HL-60 (cell line): ENCODE measurements at regions not wholly inside any gene's neighbourhood (a gene's known extent, or its start where the extent isn't known, plus 50 kb on each side); places are given as distances from the start of the nearest gene placed in this dataset.

Experiments used
- DNase-seq, 2 experiments: peaks; one replicate each; pipeline ENCODE4 v3.0.0-alpha.2; 2010 to 2020; ENCODE audit warnings: low read depth in 1 of 2, low spot score in 1 of 2
- H3K27ac ChIP-seq: fragments of 250-450 bp; sonication (Bioruptor Pico); replicated peaks from 2 replicates; pipeline ENCODE4 v1.5.1; 2020; ENCODE audit warnings: mild to moderate bottlenecking, moderate library complexity
- H3K27me3 ChIP-seq: fragments of 250-450 bp; sonication (Bioruptor Pico); 2 replicates; pipeline ENCODE4 v1.5.1; 2021; ENCODE audit warnings: mild to moderate bottlenecking, moderate library complexity; ENCODE audit not compliant: insufficient read depth, poor library complexity, severe bottlenecking
- H3K4me3 ChIP-seq: replicated peaks from 2 replicates; pipeline ENCODE4 v1.5.1; 2011; ENCODE audit warnings: mild to moderate bottlenecking, control low read depth, low read length; ENCODE audit not compliant: insufficient read depth
- GABPA ChIP-seq: IDR thresholded peaks from 2 replicates; pipeline ENCODE4 v1.6.1; 2012; ENCODE audit warnings: low read depth
- POLR2AphosphoS5 ChIP-seq: IDR thresholded peaks from 2 replicates; pipeline ENCODE4 v1.6.1; 2012; ENCODE audit warnings: low read depth
- SPI1 ChIP-seq: IDR thresholded peaks from 2 replicates; pipeline ENCODE4 v1.6.1; 2012; ENCODE audit warnings: low read depth, mild to moderate bottlenecking, borderline replicate concordance
- TF ChIP-seq, protein P1 (sequence below): IDR thresholded peaks from 2 replicates; pipeline ENCODE4 v1.6.1; 2012; ENCODE audit warnings: low read depth; ENCODE audit not compliant: insufficient replicate concordance
- TF ChIP-seq, protein P2 (sequence below): IDR thresholded peaks from one replicate; pipeline ENCODE4 v1.5.1; 2011; ENCODE audit warnings: low read length, control low read depth, inconsistent platforms; ENCODE audit not compliant: insufficient read depth

DNA sequence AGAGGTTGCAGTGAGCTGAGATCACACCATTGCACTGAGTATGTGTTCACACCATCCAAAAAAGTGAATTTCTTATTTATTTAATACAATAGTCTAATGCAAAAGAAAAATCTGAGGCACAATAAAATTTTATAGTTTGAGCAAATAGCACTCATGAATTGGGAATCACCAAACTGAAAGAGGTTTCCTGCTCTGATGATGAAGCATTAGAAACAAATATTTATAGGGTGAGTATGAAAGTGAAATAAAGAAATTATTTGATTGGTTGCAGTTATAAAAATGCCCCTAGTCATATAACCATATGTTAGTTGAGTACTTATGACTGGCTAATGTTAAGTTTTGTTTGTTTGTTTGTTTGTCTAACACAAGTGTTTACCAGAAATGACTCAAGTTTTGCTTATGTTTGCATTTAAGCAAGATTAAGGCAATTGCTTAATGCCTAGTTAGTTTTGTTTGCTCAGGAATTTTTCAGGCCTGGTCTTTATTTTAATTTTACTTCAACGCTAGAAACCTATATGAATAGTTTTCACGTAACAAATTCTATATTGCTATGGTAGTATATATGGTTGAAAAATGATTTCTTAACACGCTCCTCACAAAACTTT lies 151.5 kb upstream of the FAM83B start:
- Histone ChIP-seq H3K4me3 (no peak overlapping the region), H3K27me3 (no peaks in the 10 kb centered on the region), H3K27ac (no peak overlapping the region)
- TF ChIP-seq, protein P1, sequence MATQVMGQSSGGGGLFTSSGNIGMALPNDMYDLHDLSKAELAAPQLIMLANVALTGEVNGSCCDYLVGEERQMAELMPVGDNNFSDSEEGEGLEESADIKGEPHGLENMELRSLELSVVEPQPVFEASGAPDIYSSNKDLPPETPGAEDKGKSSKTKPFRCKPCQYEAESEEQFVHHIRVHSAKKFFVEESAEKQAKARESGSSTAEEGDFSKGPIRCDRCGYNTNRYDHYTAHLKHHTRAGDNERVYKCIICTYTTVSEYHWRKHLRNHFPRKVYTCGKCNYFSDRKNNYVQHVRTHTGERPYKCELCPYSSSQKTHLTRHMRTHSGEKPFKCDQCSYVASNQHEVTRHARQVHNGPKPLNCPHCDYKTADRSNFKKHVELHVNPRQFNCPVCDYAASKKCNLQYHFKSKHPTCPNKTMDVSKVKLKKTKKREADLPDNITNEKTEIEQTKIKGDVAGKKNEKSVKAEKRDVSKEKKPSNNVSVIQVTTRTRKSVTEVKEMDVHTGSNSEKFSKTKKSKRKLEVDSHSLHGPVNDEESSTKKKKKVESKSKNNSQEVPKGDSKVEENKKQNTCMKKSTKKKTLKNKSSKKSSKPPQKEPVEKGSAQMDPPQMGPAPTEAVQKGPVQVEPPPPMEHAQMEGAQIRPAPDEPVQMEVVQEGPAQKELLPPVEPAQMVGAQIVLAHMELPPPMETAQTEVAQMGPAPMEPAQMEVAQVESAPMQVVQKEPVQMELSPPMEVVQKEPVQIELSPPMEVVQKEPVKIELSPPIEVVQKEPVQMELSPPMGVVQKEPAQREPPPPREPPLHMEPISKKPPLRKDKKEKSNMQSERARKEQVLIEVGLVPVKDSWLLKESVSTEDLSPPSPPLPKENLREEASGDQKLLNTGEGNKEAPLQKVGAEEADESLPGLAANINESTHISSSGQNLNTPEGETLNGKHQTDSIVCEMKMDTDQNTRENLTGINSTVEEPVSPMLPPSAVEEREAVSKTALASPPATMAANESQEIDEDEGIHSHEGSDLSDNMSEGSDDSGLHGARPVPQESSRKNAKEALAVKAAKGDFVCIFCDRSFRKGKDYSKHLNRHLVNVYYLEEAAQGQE, result no peak
- TF ChIP-seq, protein P2, sequence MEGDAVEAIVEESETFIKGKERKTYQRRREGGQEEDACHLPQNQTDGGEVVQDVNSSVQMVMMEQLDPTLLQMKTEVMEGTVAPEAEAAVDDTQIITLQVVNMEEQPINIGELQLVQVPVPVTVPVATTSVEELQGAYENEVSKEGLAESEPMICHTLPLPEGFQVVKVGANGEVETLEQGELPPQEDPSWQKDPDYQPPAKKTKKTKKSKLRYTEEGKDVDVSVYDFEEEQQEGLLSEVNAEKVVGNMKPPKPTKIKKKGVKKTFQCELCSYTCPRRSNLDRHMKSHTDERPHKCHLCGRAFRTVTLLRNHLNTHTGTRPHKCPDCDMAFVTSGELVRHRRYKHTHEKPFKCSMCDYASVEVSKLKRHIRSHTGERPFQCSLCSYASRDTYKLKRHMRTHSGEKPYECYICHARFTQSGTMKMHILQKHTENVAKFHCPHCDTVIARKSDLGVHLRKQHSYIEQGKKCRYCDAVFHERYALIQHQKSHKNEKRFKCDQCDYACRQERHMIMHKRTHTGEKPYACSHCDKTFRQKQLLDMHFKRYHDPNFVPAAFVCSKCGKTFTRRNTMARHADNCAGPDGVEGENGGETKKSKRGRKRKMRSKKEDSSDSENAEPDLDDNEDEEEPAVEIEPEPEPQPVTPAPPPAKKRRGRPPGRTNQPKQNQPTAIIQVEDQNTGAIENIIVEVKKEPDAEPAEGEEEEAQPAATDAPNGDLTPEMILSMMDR, result no peak
- no peak for TF ChIP-seq SPI1
- TF ChIP-seq GABPA, result no peak
- TF ChIP-seq POLR2AphosphoS5, result no peak
- no peak for DNase-seq

- TF ChIP-seq GABPA, result no peak
- TF ChIP-seq SPI1, result peak; percentile 80; the same call in 1 of the 2 replicates
- peak in 1 of 2 experiments; percentile 1 for DNase-seq
- peak overlapping the region; percentile 53 for H3K27ac ChIP-seq
Observed at GRCh38 chr6:54695815-54696214, 150.8 kb upstream of the FAM83B start.

GRCh38 chr6:54697424-54697823 lies 149.1 kb upstream of the FAM83B start:
- Histone ChIP-seq H3K27ac (no peak overlapping the region), H3K4me3 (no peak overlapping the region), H3K27me3 (no peaks in the 10 kb centered on the region)
- DNase-seq, result no peak
- TF ChIP-seq, protein P1, result no peak
- TF ChIP-seq SPI1, result no peak
- TF ChIP-seq, protein P2, result no peak
- no peak for TF ChIP-seq POLR2AphosphoS5
- TF ChIP-seq GABPA, result no peak

More at GRCh38 chr6:54695815-54696214, 150.8 kb upstream of the FAM83B start:
- Histone ChIP-seq H3K27me3 (no peaks in the 10 kb centered on the region), H3K4me3 (no peak overlapping the region)

DNA sequence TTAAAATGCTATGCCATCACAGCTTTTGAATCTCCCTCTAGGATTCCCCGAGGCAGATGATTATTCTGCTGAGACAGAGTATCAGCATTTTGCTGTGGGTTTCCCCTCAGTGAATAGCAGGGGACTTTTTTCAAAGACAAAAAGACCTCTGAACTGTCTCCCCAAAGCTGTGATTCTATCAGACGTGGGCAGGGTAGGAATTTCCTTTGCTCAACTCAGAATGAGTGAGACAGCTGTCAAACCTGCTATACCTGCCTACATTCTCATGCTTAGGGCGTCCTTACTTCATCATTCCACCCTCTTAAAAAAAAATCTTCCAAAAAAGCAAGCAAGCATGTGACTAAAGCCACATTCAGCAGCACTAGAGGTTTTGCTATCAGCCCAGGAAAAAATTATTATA lies 147.6 kb upstream of the FAM83B start:
- no peak for DNase-seq
- Histone ChIP-seq H3K4me3 (no peak overlapping the region), H3K27ac (no peak overlapping the region), H3K27me3 (no peaks in the 10 kb centered on the region)
- no peak for TF ChIP-seq GABPA
- TF ChIP-seq POLR2AphosphoS5, result no peak
- TF ChIP-seq, protein P1, result no peak
- no peak for TF ChIP-seq SPI1
- TF ChIP-seq, protein P2, result no peak
